ENCODE measurements at regions not wholly inside any gene's neighbourhood (a gene's known extent, or its start where the extent isn't known, plus 50 kb on each side); places are given as distances from the start of the nearest gene placed in this dataset.

GRCh38 chr14:28307506-28307905, 459.1 kb upstream of the FOXG1 start:
- H2AK9ac ChIP-seq (replicated peaks; ENCODE audit: low read depth, low read length, poor library complexity): no peak overlapping the region
- no peak for ATAC-seq (ENCODE audit: low read depth)
- H4K5ac ChIP-seq (ENCODE audit: low read depth, low read length): no peak overlapping the region
- no peak overlapping the region for H4K91ac ChIP-seq (ENCODE audit: insufficient read depth, low read depth, low read length)
- in situ Hi-C loops (cut with MboI; ENCODE audit: low sequenced_read_pairs) (no loop called here), intact Hi-C loops (cut with micrococcal nuclease) (no loop called here), dilution Hi-C loops (cut with HindIII; ENCODE audit: low sequenced_read_pairs, unreplicated experiment) (no loop called here)
- no peak overlapping the region for H2BK120ac ChIP-seq (ENCODE audit: low read depth, low read length)
- H3K14ac ChIP-seq (replicated peaks; ENCODE audit: low read depth, low read length): no peak overlapping the region
- TF ChIP-seq SMC3 (IDR thresholded peaks at IDR 0.05; ENCODE audit: low read depth, low read length): no peak
- TF ChIP-seq MAFK (IDR thresholded peaks at IDR 0.05; ENCODE audit: low read depth, low read length): no peak
- no peak for TF ChIP-seq NFE2L2 (IDR thresholded peaks at IDR 0.05; ENCODE audit: low read depth, low read length)
- TF ChIP-seq RAD21 (IDR thresholded peaks at IDR 0.05; ENCODE audit: low read length): no peak
- no peak for TF ChIP-seq FOS (IDR thresholded peaks at IDR 0.05; ENCODE audit: low read depth, low read length)
- TF ChIP-seq BHLHE40 (IDR thresholded peaks at IDR 0.05; ENCODE audit: low read depth, low read length): no peak
- no peak for TF ChIP-seq RCOR1 (IDR thresholded peaks at IDR 0.05; ENCODE audit: insufficient replicate concordance, low read length)
- TF ChIP-seq CTCF (conservative IDR thresholded peaks at IDR 0.05; ENCODE audit: low read depth, low read length): no peak
- no peak for TF ChIP-seq CEBPB (IDR thresholded peaks at IDR 0.05; ENCODE audit: low read depth, low read length)
- no peak for TF ChIP-seq MXI1 (IDR thresholded peaks at IDR 0.05; ENCODE audit: borderline replicate concordance, low read depth, low read length)
- TF ChIP-seq, protein P1, sequence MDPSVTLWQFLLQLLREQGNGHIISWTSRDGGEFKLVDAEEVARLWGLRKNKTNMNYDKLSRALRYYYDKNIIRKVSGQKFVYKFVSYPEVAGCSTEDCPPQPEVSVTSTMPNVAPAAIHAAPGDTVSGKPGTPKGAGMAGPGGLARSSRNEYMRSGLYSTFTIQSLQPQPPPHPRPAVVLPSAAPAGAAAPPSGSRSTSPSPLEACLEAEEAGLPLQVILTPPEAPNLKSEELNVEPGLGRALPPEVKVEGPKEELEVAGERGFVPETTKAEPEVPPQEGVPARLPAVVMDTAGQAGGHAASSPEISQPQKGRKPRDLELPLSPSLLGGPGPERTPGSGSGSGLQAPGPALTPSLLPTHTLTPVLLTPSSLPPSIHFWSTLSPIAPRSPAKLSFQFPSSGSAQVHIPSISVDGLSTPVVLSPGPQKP (IDR thresholded peaks at IDR 0.05; ENCODE audit: borderline replicate concordance, low read depth, low read length): no peak
- no peak for TF ChIP-seq MAZ (IDR thresholded peaks at IDR 0.05; ENCODE audit: borderline replicate concordance, low read depth, low read length)
- no peak for TF ChIP-seq CHD1 (IDR thresholded peaks at IDR 0.05; ENCODE audit: low read depth, low read length)
- TF ChIP-seq POLR2A (IDR thresholded peaks at IDR 0.05; ENCODE audit: low read depth, low read length): no peak
- no peak for TF ChIP-seq RFX5 (IDR thresholded peaks at IDR 0.05; ENCODE audit: low read depth, low read length)
- TF ChIP-seq, protein P2, sequence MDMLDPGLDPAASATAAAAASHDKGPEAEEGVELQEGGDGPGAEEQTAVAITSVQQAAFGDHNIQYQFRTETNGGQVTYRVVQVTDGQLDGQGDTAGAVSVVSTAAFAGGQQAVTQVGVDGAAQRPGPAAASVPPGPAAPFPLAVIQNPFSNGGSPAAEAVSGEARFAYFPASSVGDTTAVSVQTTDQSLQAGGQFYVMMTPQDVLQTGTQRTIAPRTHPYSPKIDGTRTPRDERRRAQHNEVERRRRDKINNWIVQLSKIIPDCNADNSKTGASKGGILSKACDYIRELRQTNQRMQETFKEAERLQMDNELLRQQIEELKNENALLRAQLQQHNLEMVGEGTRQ (IDR thresholded peaks at IDR 0.05; ENCODE audit: low read depth, low read length): no peak
- no CpG with 5 or more reads among the region's 1 CpG for WGBS, 2 experiments (ENCODE audit: extremely low coverage in 2 of 2, insufficient read length in 1 of 2)
- no peak overlapping the region for H3K9ac ChIP-seq (ENCODE audit: low read depth, low read length)
- no peak overlapping the region for H2AK5ac ChIP-seq (ENCODE audit: low read depth, low read length)
- no peak overlapping the region for H3K4ac ChIP-seq (ENCODE audit: low read depth, low read length)
- H2BK15ac ChIP-seq (ENCODE audit: low read depth, low read length): no peak overlapping the region
- H4K8ac ChIP-seq (ENCODE audit: low read depth in 2 of 2, low read length in 2 of 2): no peak overlapping the region
- H3K9me1 ChIP-seq (ENCODE audit: insufficient read depth, low read length): no peaks in the 10 kb centered on the region
- H3K9me3 ChIP-seq (ENCODE audit: control insufficient read depth, insufficient read depth, low read length): no peaks in the 10 kb centered on the region; the same call in 1 of the 2 replicates
- no peaks in the 10 kb centered on the region for H3K79me1 ChIP-seq (ENCODE audit: low read depth in 1 of 2, low read length in 2 of 2)
- H3K27me3 ChIP-seq (ENCODE audit: control insufficient read depth, insufficient read depth, low read length): no peaks in the 10 kb centered on the region
- no peak overlapping the region for H2BK5ac ChIP-seq (ENCODE audit: low read depth, low read length, poor library complexity, severe bottlenecking)
- ChIA-PET CTCF (no interaction called here), POLR2A (ENCODE audit: unreplicated experiment) (no interaction called here)
- no peak overlapping the region for H2BK20ac ChIP-seq (ENCODE audit: low read depth, low read length)
- no peak overlapping the region for H3K23ac ChIP-seq (ENCODE audit: low read depth, low read length)
- H3K27ac ChIP-seq (ENCODE audit: insufficient read depth, low read length): no peak overlapping the region
- no peak for DNase-seq
- H3K18ac ChIP-seq (ENCODE audit: low read depth, low read length): no peak overlapping the region
- no peaks in the 10 kb centered on the region for H3K4me1 ChIP-seq (ENCODE audit: control insufficient read depth, insufficient read depth, low read length)
- H3K4me2 ChIP-seq (ENCODE audit: low read depth, low read length): no peak overlapping the region
- no peak overlapping the region for H2AFZ ChIP-seq (replicated peaks; ENCODE audit: low read length, poor library complexity)
- no peak overlapping the region for H3K4me3 ChIP-seq (ENCODE audit: insufficient read depth, low read depth, low read length)
- no peaks in the 10 kb centered on the region for H3K36me3 ChIP-seq (ENCODE audit: control insufficient read depth, insufficient read depth, low read length)
- no TSS peak for BruUV-seq (replicated peaks)
- no peaks in the 10 kb centered on the region for H4K20me1 ChIP-seq (ENCODE audit: insufficient read depth, low read length)
- H3K56ac ChIP-seq (ENCODE audit: extremely low read depth, insufficient read depth, low read length): no peak overlapping the region

Measured in IMR-90 (cell line).